ENCODE measurements at regions not wholly inside any gene's neighbourhood (a gene's known extent, or its start where the extent isn't known, plus 50 kb on each side); places are given as distances from the start of the nearest gene placed in this dataset.

DNA sequence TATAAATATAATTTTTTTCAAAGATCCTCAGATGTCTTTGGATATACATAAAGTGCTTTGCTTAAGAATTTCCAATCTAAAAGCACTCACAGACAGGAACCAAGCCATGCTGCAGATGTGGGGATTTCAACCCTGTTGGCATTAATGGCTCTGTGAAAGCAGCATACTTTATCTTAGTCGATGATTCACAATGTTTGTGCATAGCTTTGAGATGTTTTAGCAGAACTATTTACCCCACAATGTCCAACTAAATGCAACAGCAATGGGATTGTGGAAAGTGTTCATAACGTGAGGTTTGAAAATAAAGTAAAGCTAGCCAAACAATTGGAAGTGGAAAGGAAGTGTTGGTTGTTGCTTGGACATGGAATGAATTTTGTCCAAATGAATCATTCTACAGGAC is 371.4 kb downstream of the SOX2 start:
- H3K27ac ChIP-seq = no peak overlapping the region
- TF ChIP-seq CTCF (conservative IDR thresholded peaks at IDR 0.05) = no peak

- no peak overlapping the region for H3K27ac ChIP-seq
- no peak for TF ChIP-seq CTCF (conservative IDR thresholded peaks at IDR 0.05)
Observed at GRCh38 chr3:182092662-182093262, 381.0 kb downstream of the SOX2 start.

- H3K27ac ChIP-seq = no peak overlapping the region
- no peak for TF ChIP-seq CTCF (conservative IDR thresholded peaks at IDR 0.05)
Observed at GRCh38 chr3:182094321-182094720, 382.6 kb downstream of the SOX2 start.

- no peak for TF ChIP-seq CTCF (conservative IDR thresholded peaks at IDR 0.05)
- H3K27ac ChIP-seq = no peak overlapping the region
Observed at GRCh38 chr3:182104881-182105280, 393.2 kb downstream of the SOX2 start.

GRCh38 chr3:182105875-182106274 is 394.1 kb downstream of the SOX2 start:
- TF ChIP-seq CTCF (conservative IDR thresholded peaks at IDR 0.05) = no peak
- H3K27ac ChIP-seq = no peak overlapping the region

- peak overlapping the region; percentile 79 for H3K27ac ChIP-seq
- TF ChIP-seq CTCF (conservative IDR thresholded peaks at IDR 0.05) = no peak
Observed at GRCh38 chr3:182108371-182108770, 396.6 kb downstream of the SOX2 start.

DNA sequence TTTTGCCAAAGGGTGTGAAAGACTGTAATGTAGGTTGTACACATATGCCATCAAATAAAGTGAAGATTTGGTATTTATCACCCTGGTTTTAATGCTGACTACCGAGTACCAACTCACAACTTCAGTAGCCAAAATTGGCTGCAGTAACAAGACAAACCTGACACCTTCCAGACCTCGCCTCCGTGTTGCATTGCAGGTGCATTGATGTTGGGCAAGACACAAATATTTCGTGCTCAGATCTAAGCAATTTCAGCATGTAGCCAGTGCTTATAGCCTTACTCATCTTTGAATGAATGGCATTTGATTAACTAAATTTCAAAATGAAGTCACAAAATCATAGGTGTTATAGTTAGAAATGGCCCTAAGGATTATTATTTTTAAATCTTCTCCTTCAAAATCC is 400.2 kb downstream of the SOX2 start:
- no peak overlapping the region for H3K27ac ChIP-seq

More for the DNA sequence above, 400.2 kb downstream of the SOX2 start:
- no peak for TF ChIP-seq CTCF (conservative IDR thresholded peaks at IDR 0.05)

Data from VCaP (cell line).